ENCODE measurements at regions not wholly inside any gene's neighbourhood (a gene's known extent, or its start where the extent isn't known, plus 50 kb on each side); places are given as distances from the start of the nearest gene placed in this dataset.

- Mint-ChIP-seq H3K27me3 (ENCODE audit: unreplicated experiment) (no peaks in the 10 kb centered on the region), H3K27ac (ENCODE audit: unreplicated experiment) (no peak overlapping the region)
- DNase-seq, result no peak
Measured at GRCh38 chr12:90152897-90153624, 444.4 kb upstream of the ATP2B1 start.

GRCh38 chr12:90151491-90152015, 442.9 kb upstream of the ATP2B1 start:
- no peak for TF ChIP-seq CTCF (IDR thresholded peaks at IDR 0.05; ENCODE audit: unreplicated experiment)
- intact Hi-C loops (cut with micrococcal nuclease; ENCODE audit: unreplicated experiment), result no loop called here
- peaks cover 4% of the 10 kb centered on the region for H3K9me3 Mint-ChIP-seq (ENCODE audit: low read depth, unreplicated experiment)
- H3K27ac Mint-ChIP-seq (ENCODE audit: unreplicated experiment), result no peak overlapping the region
- DNase-seq, result no peak
- no peaks in the 10 kb centered on the region for H3K27me3 Mint-ChIP-seq (ENCODE audit: unreplicated experiment)
- no peaks in the 10 kb centered on the region for H3K4me1 Mint-ChIP-seq (ENCODE audit: low read depth, unreplicated experiment)
- H3K4me3 Mint-ChIP-seq (ENCODE audit: low read depth, unreplicated experiment), result no peak overlapping the region
- no peaks in the 10 kb centered on the region for H3K36me3 Mint-ChIP-seq (ENCODE audit: insufficient read depth, unreplicated experiment)
- no TSS peak for BruUV-seq (replicated peaks)
- CTCF ChIA-PET, result no interaction called here

More at GRCh38 chr12:90152897-90153624, 444.4 kb upstream of the ATP2B1 start:
- no peak for TF ChIP-seq CTCF (IDR thresholded peaks at IDR 0.05; ENCODE audit: unreplicated experiment)
- H3K9me3 Mint-ChIP-seq (ENCODE audit: low read depth, unreplicated experiment), result peaks cover 4% of the 10 kb centered on the region
- intact Hi-C loops (cut with micrococcal nuclease; ENCODE audit: unreplicated experiment), result no loop called here
- CTCF ChIA-PET, result no interaction called here
- no peaks in the 10 kb centered on the region for H3K36me3 Mint-ChIP-seq (ENCODE audit: insufficient read depth, unreplicated experiment)
- H3K4me1 Mint-ChIP-seq (ENCODE audit: low read depth, unreplicated experiment), result no peaks in the 10 kb centered on the region
- BruUV-seq (replicated peaks), result no TSS peak
- H3K4me3 Mint-ChIP-seq (ENCODE audit: low read depth, unreplicated experiment), result no peak overlapping the region

GRCh38 chr12:90149453-90149852, 440.8 kb upstream of the ATP2B1 start:
- no peak overlapping the region for H3K27ac Mint-ChIP-seq (ENCODE audit: unreplicated experiment)
- intact Hi-C loops (cut with micrococcal nuclease; ENCODE audit: unreplicated experiment), result no loop called here
- BruUV-seq (replicated peaks), result no TSS peak
- H3K36me3 Mint-ChIP-seq (ENCODE audit: insufficient read depth, unreplicated experiment), result no peaks in the 10 kb centered on the region
- no peak for TF ChIP-seq CTCF (IDR thresholded peaks at IDR 0.05; ENCODE audit: unreplicated experiment)
- CTCF ChIA-PET, result no interaction called here
- peaks cover 4% of the 10 kb centered on the region for H3K9me3 Mint-ChIP-seq (ENCODE audit: low read depth, unreplicated experiment)
- DNase-seq, result no peak
- no peaks in the 10 kb centered on the region for H3K27me3 Mint-ChIP-seq (ENCODE audit: unreplicated experiment)
- H3K4me1 Mint-ChIP-seq (ENCODE audit: low read depth, unreplicated experiment), result no peaks in the 10 kb centered on the region
- no peak overlapping the region for H3K4me3 Mint-ChIP-seq (ENCODE audit: low read depth, unreplicated experiment)

GRCh38 chr12:90129366-90130030, 420.9 kb upstream of the ATP2B1 start:
- TF ChIP-seq CTCF (IDR thresholded peaks at IDR 0.05; ENCODE audit: unreplicated experiment), result no peak
- CTCF ChIA-PET, result interaction anchor here (1.3 kb wide), 1 partner anchor 27 kb away, joined by 4 read pairs; no protein-coding TSS in a partner anchor
- Mint-ChIP-seq H3K27ac (ENCODE audit: unreplicated experiment) (no peak overlapping the region), H3K9me3 (ENCODE audit: low read depth, unreplicated experiment) (no peaks in the 10 kb centered on the region), H3K4me1 (ENCODE audit: low read depth, unreplicated experiment) (no peaks in the 10 kb centered on the region), H3K36me3 (ENCODE audit: insufficient read depth, unreplicated experiment) (no peaks in the 10 kb centered on the region), H3K4me3 (ENCODE audit: low read depth, unreplicated experiment) (no peak overlapping the region), H3K27me3 (ENCODE audit: unreplicated experiment) (no peaks in the 10 kb centered on the region)
- intact Hi-C loops (cut with micrococcal nuclease; ENCODE audit: unreplicated experiment), result no loop called here
- DNase-seq, result no peak
- BruUV-seq (replicated peaks), result no TSS peak
